HG03196 (cell line): ENCODE measurements at regions not wholly inside any gene's neighbourhood (a gene's known extent, or its start where the extent isn't known, plus 50 kb on each side); places are given as distances from the start of the nearest gene placed in this dataset.
"Not testable (repeated sequence)": the region's sequence is repeated elsewhere in the genome, so short reads cannot be mapped to it uniquely, and the experiment has no call there.

Experiments
- ATAC-seq: cut with Tn5 transposase; IDR thresholded peaks from one replicate; pipeline ENCODE4 v1.9.1; 2021; ENCODE audit not compliant: unreplicated experiment

- ATAC-seq: no peak
Measured at GRCh38 chr7:115793958-115794702, 236.4 kb downstream of the TFEC start.

- ATAC-seq: no peak
Measured at GRCh38 chr7:115789901-115790300, 240.7 kb downstream of the TFEC start.

GRCh38 chr7:115789473-115789872 lies 241.1 kb downstream of the TFEC start:
- ATAC-seq: not testable (repeated sequence)

- ATAC-seq: no peak
Measured at GRCh38 chr7:115782696-115783490, 247.7 kb downstream of the TFEC start.

- ATAC-seq: no peak
Measured at GRCh38 chr7:115779561-115779960, 251.0 kb downstream of the TFEC start.

GRCh38 chr7:115775981-115776380 lies 254.6 kb downstream of the TFEC start:
- ATAC-seq: no peak

- ATAC-seq: no peak
Measured at GRCh38 chr7:115763347-115763746, 267.2 kb downstream of the TFEC start.

GRCh38 chr7:115758025-115758424 lies 272.5 kb downstream of the TFEC start:
- no peak for ATAC-seq

GRCh38 chr7:115754226-115754625 lies 276.3 kb downstream of the TFEC start:
- ATAC-seq: no peak

GRCh38 chr7:115749924-115750323 lies 280.6 kb downstream of the TFEC start:
- no peak for ATAC-seq

- no peak for ATAC-seq
Measured at GRCh38 chr7:115748123-115748738, 282.3 kb downstream of the TFEC start.

- no peak for ATAC-seq
Measured at GRCh38 chr7:115747174-115747573, 283.4 kb downstream of the TFEC start.

GRCh38 chr7:115740043-115740442 lies 290.5 kb downstream of the TFEC start:
- ATAC-seq: no peak

GRCh38 chr7:115734641-115735040 lies 295.9 kb downstream of the TFEC start:
- no peak for ATAC-seq

GRCh38 chr7:115731796-115732471 lies 298.6 kb downstream of the TFEC start:
- ATAC-seq: no peak

- no peak for ATAC-seq
Measured at GRCh38 chr7:115728518-115728917, 302.0 kb downstream of the TFEC start.

GRCh38 chr7:115724400-115725056 lies 306.0 kb downstream of the TFEC start:
- ATAC-seq: no peak

GRCh38 chr7:115722302-115722977 lies 308.1 kb downstream of the TFEC start:
- no peak for ATAC-seq

- no peak for ATAC-seq
Measured at GRCh38 chr7:115721293-115722217, 309.0 kb downstream of the TFEC start.
